ENCODE measurements at regions not wholly inside any gene's neighbourhood (a gene's known extent, or its start where the extent isn't known, plus 50 kb on each side); places are given as distances from the start of the nearest gene placed in this dataset.

GRCh38 chr4:3706565-3707422 lies 59.4 kb upstream of the ADRA2C start:
- H3K27ac ChIP-seq (ENCODE audit: insufficient read depth, low read depth, low read length), result no peak overlapping the region
- no peak overlapping the region for H3K4me2 ChIP-seq (ENCODE audit: insufficient read depth, low read length)
- dilution Hi-C loops (cut with MboI; ENCODE audit: extremely low pct_ligation_motif_present, low sequenced_read_pairs), result no loop called here
- intact Hi-C loops (cut with micrococcal nuclease), result no loop called here
- H3K4me3 ChIP-seq (replicated peaks in 1 of 3; ENCODE audit: insufficient read depth in 1 of 3, low read depth in 1 of 3, low read length in 3 of 3), result no peak overlapping the region
- no peak for TF ChIP-seq GATA2 (IDR thresholded peaks at IDR 0.05; ENCODE audit: insufficient read depth, insufficient read length, low read depth, low read length)
- TF ChIP-seq MAX (IDR thresholded peaks at IDR 0.05; ENCODE audit: insufficient read depth, insufficient read length), result no peak
- TF ChIP-seq MYC (IDR thresholded peaks at IDR 0.05; ENCODE audit: low read depth, low read length), result no peak
- TF ChIP-seq EZH2 (IDR thresholded peaks at IDR 0.05; ENCODE audit: borderline replicate concordance, low read depth, low read length, severe bottlenecking), result no peak
- no peak for TF ChIP-seq POLR2A (IDR thresholded peaks at IDR 0.05; ENCODE audit: low read depth, low read length)
- TF ChIP-seq FOS (IDR thresholded peaks at IDR 0.05; ENCODE audit: borderline replicate concordance, insufficient read depth, low read length), result no peak
- TF ChIP-seq CTCF (IDR thresholded peaks at IDR 0.05; ENCODE audit: extremely low read depth in 1 of 2, insufficient read depth in 1 of 2, low read depth in 1 of 2, low read length in 2 of 2), result no peak
- no peak for TF ChIP-seq JUN (IDR thresholded peaks at IDR 0.05; ENCODE audit: borderline replicate concordance, insufficient read depth, insufficient read length, low read depth)
- TF ChIP-seq POLR2AphosphoS5 (IDR thresholded peaks at IDR 0.05; ENCODE audit: insufficient read depth, low read depth, low read length), result no peak
- no peak overlapping the region for H2AFZ ChIP-seq (ENCODE audit: low read depth, low read length)
- FAIRE-seq (no peak), DNase-seq (ENCODE audit: low read depth, low spot score) (no peak)
- no peak overlapping the region for H3K9ac ChIP-seq (replicated peaks; ENCODE audit: extremely low read depth, insufficient read depth, low read length)
- H3K79me2 ChIP-seq (ENCODE audit: control insufficient read depth, insufficient read depth, low read length), result no peaks in the 10 kb centered on the region
- no peaks in the 10 kb centered on the region for H3K36me3 ChIP-seq (ENCODE audit: control insufficient read depth in 2 of 2, extremely low read depth in 1 of 2, insufficient read depth in 2 of 2, low read length in 2 of 2)
- no peaks in the 10 kb centered on the region for H3K9me1 ChIP-seq (replicated peaks; ENCODE audit: control insufficient read depth, extremely low read depth, insufficient read depth, low read length)
- BruUV-seq (replicated peaks), result no TSS peak
- H3K9me3 ChIP-seq (replicated peaks; ENCODE audit: control insufficient read depth, insufficient read depth, low read length), result no peaks in the 10 kb centered on the region
- ChIA-PET POLR2A (no interaction called here), CTCF (no interaction called here)
- H3K27me3 ChIP-seq (ENCODE audit: control insufficient read depth in 2 of 2, insufficient read depth in 2 of 2, low read length in 2 of 2), result no peaks in the 10 kb centered on the region
- H3K4me1 ChIP-seq (ENCODE audit: control insufficient read depth, extremely low read depth, insufficient read depth, low read length), result no peaks in the 10 kb centered on the region
- no peaks in the 10 kb centered on the region for H4K20me1 ChIP-seq (replicated peaks; ENCODE audit: control insufficient read depth, extremely low read depth, insufficient read depth, low read length)

All from endothelial cell of umbilical vein (primary cell).